SKM-1 treated with dmso at 0.1 percent for 144 hours (cell line): ENCODE measurements at regions not wholly inside any gene's neighbourhood (a gene's known extent, or its start where the extent isn't known, plus 50 kb on each side); places are given as distances from the start of the nearest gene placed in this dataset.
"Not testable (repeated sequence)": the region's sequence is repeated elsewhere in the genome, so short reads cannot be mapped to it uniquely, and the experiment has no call there.

ENCODE experiments used
- DNase-seq: peaks from one replicate; lab custom pipeline; 2025; ENCODE audit not compliant: unreplicated experiment; lab: John Stamatoyannopoulos, UW

DNA sequence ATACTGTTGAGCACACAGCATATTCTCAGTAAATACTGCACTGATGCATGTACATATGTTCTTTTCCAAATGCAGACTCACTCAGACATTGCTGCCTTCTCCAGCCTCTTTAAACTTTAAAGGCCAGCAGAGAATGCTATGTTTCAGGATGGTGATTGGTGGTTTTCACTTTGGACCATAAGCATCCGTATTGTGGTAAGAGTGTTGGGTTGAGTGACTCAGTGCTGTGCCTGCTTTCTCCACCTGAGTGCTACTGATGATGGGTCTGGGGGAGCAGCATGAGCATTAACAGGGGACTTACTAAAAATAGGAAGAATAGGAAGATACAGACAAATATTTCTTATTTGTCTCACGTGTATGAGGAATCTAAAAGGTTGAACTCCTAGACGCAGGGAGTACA lies 56.3 kb upstream of the ZNF92 start:
- DNase-seq = no peak

GRCh38 chr7:65310761-65311160 lies 62.9 kb upstream of the ZNF92 start:
- DNase-seq = no peak

DNA sequence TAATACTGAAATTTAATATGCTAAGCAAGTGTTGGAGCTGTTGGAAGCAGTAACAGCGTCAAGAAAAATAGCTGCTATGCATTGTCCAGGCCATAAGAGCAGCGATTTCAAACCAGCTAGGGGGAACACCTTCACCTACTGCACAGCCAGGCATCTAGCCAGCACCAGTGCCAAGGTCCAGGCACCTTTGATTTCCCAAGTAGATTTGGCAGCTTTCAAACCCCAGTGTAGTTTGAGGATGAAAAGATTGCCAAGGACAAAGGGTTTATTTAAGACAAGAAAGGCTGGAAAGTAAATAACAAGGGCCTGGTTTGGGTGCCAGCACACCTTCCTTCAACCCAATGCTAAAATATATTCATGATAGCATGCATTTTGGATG lies 65.4 kb upstream of the ZNF92 start:
- no peak for DNase-seq

GRCh38 chr7:65307651-65308299 lies 65.9 kb upstream of the ZNF92 start:
- peak; percentile 56 for DNase-seq

- DNase-seq = peak; percentile 1
Measured at GRCh38 chr7:65304175-65304574, 69.5 kb upstream of the ZNF92 start.

DNA sequence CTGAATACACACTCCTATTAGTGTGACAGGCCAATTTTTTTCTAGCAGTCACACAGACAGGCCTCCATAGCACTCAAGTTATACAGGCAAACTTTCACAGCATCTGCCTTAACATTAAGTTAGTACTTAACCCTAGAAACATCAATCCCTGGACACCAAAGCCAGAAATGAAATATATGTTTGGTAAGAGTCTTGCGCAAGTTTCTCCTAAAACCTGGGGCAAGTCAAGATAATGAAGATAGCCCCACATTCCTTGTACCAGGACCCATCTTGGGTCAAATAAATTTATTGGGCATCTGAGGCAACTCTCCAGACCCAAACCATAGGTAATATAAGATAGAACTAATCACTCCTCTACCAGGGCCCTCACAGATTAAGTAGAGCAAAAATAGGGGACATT lies 70.8 kb upstream of the ZNF92 start:
- DNase-seq = no peak

- no peak for DNase-seq
Measured at GRCh38 chr7:65301007-65301406, 72.6 kb upstream of the ZNF92 start.

GRCh38 chr7:65295409-65295808 lies 78.2 kb upstream of the ZNF92 start:
- no peak for DNase-seq

GRCh38 chr7:65290340-65290739 lies 83.3 kb upstream of the ZNF92 start:
- not testable (repeated sequence) for DNase-seq

GRCh38 chr7:65287023-65287422 lies 86.6 kb upstream of the ZNF92 start:
- DNase-seq = no peak

DNA sequence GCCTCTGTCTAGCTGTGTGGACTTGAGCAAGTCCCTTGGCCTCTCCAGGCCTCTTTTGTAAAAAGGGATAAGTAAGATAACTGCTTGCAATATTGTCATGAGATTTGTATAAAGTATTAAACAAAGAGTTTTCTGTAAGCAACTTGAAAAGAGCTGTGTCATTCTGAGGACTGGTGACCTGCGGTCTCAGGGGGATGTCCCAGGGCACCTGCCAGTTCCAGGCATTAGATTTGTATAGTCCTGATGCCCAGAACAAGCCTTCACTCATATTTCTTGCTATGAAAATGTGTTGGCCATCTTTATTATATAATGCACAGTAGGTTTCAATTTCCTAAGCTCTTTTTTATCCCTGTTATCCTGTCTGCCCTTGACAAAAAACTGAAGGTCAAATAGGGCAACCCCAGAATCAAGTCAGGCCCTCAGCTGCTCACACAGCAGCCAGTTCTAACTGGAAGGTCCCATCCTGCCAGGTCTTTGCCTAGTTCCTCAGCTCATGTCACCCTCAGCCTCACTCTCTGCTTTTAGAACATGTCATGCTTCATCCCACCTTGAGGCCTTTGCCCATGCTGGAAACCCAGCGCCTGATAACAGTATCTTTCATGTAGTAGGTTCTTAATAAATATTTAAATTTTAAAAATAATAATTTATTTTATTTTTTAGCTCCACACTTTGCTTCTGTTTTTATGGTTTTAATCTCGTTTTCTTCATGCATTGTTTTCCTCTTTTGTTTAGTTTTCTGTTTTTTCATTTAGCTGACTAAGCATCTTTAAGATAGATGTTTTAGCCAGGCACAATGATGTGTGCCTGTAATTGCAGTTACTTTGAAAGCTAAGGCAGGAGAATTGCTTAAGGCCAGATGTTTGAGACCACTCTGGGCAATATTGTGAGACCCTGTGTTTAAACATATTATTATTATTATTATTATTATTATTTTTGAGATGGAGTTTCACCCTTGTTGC lies 87.5 kb upstream of the ZNF92 start:
- no peak for DNase-seq

DNA sequence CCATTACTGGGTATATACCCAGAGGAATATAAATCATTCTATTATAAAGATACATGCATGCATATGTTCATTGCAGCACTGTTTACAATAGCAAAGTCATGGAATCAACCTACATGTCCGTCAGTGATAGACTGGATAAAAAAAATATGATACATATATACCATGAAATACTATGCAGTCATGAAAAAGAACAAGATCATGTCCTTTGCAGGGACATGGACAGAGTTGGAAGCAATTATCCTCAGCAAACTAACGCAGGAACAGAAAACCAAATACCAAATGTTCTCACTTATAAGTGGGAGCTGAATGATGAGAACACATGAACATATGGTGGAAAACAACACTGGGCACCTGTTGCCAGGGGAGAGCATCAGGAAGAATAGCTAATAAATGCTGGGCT lies 88.4 kb upstream of the ZNF92 start:
- DNase-seq = not testable (repeated sequence)

DNA sequence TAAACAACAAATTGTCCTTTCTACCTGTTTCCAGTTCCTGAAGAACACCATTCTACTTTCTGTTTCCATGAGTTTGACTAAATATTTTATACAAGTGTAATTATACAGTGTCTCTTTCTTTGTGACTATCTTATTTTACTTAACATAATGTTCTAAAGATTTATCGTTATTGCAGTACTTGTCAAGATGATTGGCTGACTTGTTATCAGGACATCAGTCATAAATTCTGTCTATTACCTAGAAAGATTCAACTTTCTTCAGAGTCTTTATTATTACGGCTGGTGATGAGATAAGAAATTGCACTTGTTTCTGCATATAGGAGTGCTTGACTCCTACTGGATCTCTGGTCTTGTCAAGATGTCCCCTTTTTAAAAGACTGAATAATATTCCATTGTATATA lies 93.9 kb upstream of the ZNF92 start:
- no peak for DNase-seq

GRCh38 chr7:65276822-65277221 lies 96.8 kb upstream of the ZNF92 start:
- no peak for DNase-seq

- DNase-seq = not testable (repeated sequence)
Measured at GRCh38 chr7:65271502-65271901, 102.2 kb upstream of the ZNF92 start.

GRCh38 chr7:65269150-65269856 lies 104.4 kb upstream of the ZNF92 start:
- peak; percentile 91 for DNase-seq

GRCh38 chr7:65268782-65269149 lies 104.9 kb upstream of the ZNF92 start:
- DNase-seq = no peak

DNA sequence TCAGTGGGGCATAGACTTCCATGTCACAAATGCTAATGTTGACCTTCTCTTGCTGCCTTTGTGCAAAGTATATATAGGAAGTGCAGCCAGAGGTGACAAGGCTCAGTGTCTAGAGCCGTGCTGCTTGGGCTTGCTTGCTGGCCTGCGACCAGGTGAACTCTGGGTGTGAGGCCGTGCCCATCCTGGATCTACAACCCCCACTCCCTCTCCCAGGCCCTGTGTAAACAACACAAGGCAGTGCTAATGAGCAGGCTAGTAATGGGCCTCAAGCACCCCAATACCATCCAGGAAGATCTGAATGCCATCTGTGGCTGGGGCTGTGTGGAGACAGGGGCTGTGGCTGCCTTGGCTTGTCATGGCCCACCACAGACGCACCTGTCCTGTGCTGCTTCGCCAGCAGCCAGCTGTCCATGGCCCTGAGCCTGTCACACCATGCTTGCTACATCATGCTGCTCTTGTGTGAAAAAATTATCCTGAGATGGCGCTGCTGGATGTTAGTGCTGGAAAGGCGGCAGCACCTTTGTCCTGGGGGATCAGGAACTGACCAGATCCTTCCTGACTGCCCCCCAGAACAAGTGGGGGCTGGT lies 107.6 kb upstream of the ZNF92 start:
- no peak for DNase-seq

DNA sequence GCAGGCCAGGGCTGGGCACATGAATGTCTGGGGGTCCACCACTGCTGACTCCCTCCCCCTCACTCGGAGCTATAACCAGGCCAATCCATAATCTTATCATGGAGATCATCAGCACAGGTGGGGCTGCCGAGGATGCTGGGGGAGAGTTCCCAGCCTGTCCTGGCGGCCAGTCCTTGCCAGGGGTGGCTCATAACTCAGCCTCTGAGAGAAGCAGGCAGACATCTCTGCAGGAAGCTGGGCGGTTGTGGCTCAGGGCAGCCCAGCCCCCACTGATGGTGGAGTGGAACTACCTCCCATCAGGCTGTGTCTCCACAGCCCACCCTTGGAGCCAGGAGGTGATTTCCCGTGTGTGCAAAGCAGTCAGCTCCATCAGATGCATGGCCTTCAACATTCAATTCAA lies 109.4 kb upstream of the ZNF92 start:
- no peak for DNase-seq

DNA sequence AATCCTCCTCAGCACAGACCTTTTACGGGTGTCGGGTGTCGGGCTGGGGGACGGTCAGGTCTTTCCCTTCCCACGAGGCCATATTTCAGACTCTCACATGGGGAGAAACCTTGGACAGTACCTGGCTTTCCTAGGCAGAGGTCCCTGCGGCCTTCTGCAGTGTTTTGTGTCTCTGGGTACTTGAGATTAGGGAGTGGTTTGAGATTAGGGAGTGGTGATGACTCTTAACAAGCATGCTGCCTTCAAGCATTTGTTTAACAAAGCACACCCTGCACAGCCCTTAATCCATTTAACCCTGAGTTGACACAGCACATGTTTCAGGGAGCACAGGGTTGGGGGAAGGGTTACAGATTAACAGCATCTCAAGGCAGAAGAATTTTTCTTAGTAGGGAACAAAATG lies 113.0 kb upstream of the ZNF92 start:
- not testable (repeated sequence) for DNase-seq

GRCh38 chr7:65259864-65260525 lies 113.7 kb upstream of the ZNF92 start:
- not testable (repeated sequence) for DNase-seq
